GM18909 (cell line): ENCODE measurements at regions not wholly inside any gene's neighbourhood (a gene's known extent, or its start where the extent isn't known, plus 50 kb on each side); places are given as distances from the start of the nearest gene placed in this dataset.

Experiments
- ATAC-seq: cut with Tn5 transposase; IDR thresholded peaks from one replicate; pipeline ENCODE4 v1.9.1; 2021; ENCODE audit warnings: mild to moderate bottlenecking; ENCODE audit not compliant: unreplicated experiment, poor library complexity

GRCh38 chr4:35591035-35591434, 653.3 kb downstream of the ARAP2 start:
- ATAC-seq = no peak

- no peak for ATAC-seq
These were observed 640.1 kb downstream of the ARAP2 start for GRCh38 chr4:35604252-35604651.

DNA sequence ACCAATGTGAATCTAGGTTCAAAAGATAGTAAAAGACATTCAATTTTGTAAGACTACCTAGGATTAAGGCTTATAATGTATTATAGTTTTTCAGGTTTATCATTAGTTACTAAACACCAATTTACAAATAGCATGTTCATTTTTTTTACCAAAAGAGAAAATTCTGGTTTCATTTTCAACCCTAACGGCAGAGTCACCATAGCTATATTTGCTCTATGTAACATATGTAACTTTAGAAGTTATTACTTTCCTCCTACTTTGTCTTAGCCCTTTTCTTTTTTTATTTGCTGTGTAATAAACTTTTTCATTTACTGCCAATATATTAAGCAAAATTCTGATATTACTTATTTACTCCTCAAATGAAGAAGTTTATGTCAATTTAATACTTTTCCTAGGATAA, 639.6 kb downstream of the ARAP2 start:
- ATAC-seq = no peak

- no peak for ATAC-seq
These were observed 636.1 kb downstream of the ARAP2 start for GRCh38 chr4:35608205-35608604.

DNA sequence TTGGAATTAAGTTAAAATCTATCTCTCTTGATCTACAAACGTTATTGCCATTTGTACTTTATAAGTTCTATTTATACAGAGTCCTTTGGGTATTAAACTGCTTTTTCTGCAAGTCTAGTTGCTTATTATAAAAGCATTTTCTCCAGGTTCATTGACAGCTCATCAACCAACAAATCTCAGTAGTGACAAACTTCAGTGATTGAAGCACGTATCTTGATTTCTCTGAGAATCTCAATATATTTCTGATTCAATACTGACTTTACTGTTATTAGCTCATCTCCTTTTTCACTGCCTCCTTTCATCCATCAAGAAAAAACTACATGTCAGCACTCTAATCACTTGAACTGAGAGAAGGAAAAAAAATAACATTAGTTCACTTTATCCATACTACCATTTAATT, 630.2 kb downstream of the ARAP2 start:
- no peak for ATAC-seq

DNA sequence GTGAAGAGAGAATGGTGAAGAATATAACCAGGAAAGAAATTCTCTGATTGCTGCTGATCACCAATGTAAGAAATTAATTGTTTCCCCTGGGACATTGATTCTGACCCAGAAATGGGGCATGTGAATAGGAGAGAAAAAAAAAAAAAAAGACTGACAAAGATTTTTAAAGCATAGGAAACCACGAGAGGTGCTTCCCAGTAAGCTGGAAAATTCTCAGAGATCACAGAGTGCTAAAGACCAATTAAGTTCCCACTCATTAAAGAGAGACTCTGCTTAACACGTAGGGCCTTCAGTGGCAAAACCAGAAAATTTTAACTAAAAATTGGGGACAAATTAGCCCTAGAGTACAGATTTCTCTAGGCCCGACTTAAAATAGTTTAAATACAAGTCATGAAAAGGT, 604.4 kb downstream of the ARAP2 start:
- no peak for ATAC-seq

- no peak for ATAC-seq
These were observed 600.7 kb downstream of the ARAP2 start for GRCh38 chr4:35643661-35644060.

GRCh38 chr4:35644591-35644990, 599.7 kb downstream of the ARAP2 start:
- ATAC-seq = no peak

- ATAC-seq = no peak
These were observed 595.3 kb downstream of the ARAP2 start for GRCh38 chr4:35649011-35649410.

GRCh38 chr4:35649778-35650177, 594.5 kb downstream of the ARAP2 start:
- ATAC-seq = no peak

DNA sequence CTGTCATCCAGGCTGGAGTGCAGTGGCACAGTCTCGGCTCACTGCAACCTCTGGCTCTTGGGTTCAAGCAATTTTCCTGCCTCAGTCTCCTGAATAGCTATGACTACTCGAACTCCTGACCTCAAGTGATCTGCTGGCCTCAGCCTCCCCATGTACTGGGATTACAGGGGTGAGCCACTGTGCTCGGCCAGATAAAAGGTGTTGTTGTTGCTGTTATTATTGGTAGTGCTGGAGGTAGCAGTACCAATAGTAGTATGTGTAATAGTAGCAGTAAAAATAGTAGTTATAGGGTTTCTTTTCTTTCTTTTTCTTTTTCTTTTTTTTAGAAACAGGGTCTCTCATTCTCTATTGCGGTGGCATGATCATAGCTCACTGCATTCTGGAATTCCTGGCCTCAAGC, 592.1 kb downstream of the ARAP2 start:
- no peak for ATAC-seq

GRCh38 chr4:35653451-35653850, 590.9 kb downstream of the ARAP2 start:
- ATAC-seq = no peak

DNA sequence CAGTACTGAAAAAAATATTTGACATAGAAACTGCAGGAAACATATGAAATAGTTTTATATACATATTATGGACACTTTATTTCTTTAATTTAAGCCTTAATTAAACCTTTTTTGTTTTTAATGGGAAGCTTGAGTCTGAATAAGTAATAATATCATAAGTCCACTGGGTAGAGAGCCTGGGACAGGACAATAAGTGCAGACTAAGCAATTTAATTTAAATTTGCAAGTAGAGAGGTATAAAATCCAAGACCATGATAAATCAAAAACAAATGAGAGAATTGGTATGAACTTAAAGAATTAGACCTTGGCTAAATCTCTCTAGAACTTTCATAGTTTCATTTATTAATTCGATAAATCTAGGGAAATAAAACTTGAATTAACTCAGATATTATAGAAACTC, 571.2 kb downstream of the ARAP2 start:
- ATAC-seq = no peak

DNA sequence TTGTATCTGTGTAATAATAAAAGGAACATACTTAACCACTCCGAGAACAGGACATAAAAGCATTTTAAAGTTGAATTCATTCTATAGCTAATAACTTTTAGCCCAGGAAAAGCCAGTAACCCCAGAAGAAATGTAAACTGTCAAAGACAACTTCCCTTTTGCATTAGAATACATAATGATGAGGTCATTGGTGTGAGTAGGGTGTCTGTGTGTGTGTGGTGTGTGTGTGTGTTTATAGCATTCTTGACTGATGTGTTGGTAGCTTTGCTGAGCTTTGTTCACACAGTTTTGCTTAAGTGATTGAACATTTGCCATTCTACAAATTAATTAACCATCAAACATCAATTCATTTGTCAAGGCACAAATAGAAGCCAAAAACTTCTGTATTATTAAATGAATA, 559.6 kb downstream of the ARAP2 start:
- no peak for ATAC-seq

DNA sequence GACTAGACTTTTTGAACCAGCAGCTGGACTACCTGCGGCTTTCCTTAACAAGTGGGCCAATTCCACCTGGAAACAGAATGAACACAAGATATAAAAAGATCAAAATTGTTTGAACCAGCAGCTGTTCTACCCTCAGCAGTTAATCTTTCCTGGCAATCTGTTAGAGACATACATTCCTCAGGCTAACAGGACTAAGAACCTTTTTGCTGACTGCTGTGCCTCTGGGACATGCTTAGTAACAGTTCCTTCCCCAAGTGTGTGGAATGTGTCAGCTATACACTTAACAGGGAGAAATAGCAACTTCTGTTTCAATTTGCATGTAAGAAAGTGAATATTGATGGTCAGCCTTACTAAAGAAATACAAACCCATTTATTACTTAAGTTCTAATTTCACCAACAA, 554.4 kb downstream of the ARAP2 start:
- ATAC-seq = no peak

- no peak for ATAC-seq
These were observed 554.0 kb downstream of the ARAP2 start for GRCh38 chr4:35690271-35690670.

DNA sequence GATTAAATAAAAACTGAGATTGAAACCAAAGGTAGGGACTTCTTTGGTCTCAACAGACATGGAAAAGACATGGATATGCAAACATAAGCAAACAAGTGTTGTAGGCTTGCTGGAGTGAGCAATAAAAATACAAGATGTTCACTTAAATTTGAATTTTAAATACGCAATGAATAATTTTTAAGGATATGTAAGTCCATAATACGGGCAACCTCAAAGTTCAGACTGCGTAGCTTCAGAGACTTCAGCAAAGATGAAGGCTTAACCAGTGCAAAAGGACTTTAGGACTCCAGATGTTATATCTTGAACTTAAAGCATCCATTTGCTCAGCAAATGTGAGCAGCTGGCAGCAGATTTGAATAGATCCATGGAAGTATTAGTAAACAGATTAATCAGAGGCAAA, 549.3 kb downstream of the ARAP2 start:
- no peak for ATAC-seq

DNA sequence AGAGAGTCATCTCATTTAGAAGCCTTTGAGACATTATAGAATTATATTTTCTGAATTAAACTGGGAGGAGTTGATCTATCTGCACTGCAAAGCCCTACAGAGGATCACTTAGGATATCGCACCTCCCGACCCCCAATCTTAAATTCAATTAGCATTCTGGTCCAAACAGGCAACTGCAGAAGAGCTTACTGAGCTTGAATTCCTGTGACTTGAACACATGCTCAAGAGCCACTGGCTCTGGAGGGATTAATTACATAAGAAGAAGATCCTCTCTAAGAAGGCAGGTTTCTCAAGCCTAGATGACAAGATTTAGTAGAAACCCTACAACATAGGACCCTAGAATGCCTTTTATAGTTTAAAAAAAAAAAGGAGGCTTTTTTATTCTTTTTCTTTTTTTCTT, 548.9 kb downstream of the ARAP2 start:
- no peak for ATAC-seq

GRCh38 chr4:35697210-35697736, 547.0 kb downstream of the ARAP2 start:
- ATAC-seq = peak; percentile 91

DNA sequence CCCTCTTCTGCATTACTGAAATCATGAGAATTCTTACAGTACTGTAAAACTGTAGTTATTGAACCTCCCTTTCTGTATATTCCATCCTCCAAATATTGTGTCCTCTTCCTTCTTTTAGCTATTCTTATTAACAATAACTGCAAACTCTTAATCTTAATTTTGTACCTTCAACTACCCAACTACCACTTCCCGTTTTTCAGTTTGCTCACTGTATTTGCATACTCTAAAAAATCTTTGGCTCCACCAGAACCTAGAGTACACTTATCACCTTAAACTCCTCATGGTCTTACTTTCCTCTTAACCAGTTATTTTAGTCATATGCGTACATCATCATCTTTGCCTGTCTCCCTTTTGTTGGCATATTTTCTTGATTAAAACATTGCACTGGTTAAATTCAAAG, 543.7 kb downstream of the ARAP2 start:
- no peak for ATAC-seq

DNA sequence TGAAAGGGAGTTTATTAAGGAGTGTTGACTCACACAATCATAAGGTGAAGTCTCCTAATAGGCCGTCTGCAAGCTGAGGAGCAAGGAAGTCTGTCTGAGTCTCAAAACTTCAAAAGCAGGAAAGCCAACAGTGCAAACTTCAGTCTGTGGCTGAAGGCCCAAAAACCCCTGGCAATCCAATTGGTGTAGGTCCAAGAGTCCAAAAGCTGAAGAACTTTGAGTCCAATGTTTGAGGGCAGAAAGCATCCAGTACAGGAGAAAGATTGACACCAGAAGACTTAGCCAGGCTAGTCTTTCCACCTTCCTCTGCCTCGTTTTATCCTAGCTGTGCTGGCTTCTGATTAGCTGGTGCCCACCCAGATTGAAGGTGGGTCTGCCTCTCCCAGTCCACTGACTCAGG, 535.2 kb downstream of the ARAP2 start:
- ATAC-seq = no peak

DNA sequence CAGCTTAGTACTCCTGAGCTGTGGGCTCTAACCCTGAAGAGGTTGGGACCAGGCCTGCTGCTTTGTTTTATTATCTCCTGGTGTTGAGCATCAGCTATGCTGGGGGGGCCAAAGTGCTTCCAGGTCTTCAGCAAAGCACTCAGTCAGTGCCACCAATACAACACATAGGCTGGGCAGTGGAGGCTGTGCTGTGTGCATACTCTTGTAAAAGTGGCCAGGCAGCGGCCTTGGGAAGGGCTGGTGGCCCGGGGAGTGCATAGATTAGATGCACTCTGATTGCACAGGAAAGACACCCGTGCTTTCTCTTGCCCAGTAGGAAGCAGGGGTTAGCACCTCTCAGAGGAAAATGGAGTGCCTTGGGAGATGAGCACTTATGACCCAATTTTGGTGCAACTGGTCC, 534.0 kb downstream of the ARAP2 start:
- ATAC-seq = no peak

GRCh38 chr4:35711127-35711526, 533.2 kb downstream of the ARAP2 start:
- no peak for ATAC-seq
